GM18858 (cell line): ENCODE measurements at regions not wholly inside any gene's neighbourhood (a gene's known extent, or its start where the extent isn't known, plus 50 kb on each side); places are given as distances from the start of the nearest gene placed in this dataset.

Experiments used
- ATAC-seq: cut with Tn5 transposase; IDR thresholded peaks from one replicate; pipeline ENCODE4 v1.9.1; 2021; ENCODE audit not compliant: unreplicated experiment

DNA sequence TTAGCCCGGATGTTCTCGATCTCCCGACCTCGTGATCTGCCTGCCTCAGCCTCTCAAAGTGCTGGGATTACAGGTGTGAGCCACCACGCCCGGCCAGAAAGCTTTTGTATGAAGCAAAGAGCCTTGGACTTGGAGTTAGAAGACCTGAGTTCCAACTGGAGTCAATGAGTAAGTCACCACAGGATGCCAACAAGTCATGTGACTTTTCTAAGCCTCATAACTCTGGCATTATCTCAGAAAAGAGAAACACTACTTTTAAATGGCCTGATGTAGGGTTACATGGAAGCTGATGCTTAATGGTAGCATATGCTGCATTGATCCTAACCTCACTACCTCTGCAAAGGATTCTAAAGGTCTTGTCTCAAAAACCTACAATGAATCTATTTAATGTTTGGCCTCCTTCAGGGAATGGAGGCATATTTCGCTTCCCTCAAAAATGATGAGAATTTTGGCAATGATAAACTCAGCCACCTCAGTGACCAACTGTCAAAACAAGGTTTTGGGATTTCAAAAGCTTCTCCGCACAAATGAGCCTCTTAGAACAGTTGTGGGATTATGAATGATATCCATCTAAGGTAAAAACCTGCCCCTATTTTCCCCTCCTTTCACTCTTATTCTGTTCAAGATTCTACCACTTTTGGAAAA lies 236.8 kb downstream of the ACTL7B start:
- no peak for ATAC-seq

DNA sequence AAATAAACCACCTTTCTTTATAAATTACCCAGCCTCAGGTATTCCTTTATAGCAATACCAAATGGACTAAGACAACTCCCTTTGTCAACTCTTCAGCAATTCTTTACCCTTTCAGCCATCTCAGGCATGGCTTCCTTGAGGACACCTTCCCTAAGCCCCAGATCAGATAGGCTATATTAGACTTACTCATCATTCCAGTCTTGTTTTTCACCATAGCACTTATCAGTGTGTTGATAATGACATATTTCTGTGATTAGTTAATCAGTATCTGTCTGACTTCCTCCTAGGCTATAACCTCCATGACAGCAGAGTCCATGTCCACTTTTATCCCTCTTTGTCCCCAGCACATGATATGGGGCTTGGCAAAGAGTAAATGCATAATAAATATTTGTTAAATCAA lies 238.1 kb downstream of the ACTL7B start:
- ATAC-seq: no peak

GRCh38 chr9:108615152-108615551 lies 240.6 kb downstream of the ACTL7B start:
- no peak for ATAC-seq

- no peak for ATAC-seq
Observed at GRCh38 chr9:108612513-108612912, 243.3 kb downstream of the ACTL7B start.

DNA sequence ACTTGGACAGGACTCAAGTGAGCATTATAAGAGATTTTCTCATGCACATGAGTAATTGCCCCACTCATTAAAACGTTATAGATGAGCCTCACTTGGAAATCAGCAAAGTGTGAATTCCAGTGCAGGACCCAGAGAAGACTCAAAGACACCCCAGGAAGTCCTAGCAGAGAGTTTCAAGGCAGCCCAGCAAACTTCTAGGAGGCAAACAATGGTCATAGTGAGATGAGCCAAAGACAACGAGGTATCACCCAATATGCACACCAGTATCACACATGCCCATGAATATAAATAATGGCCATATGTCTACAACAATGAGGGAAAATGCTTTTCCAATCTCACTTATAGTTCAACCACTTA lies 245.9 kb downstream of the ACTL7B start:
- no peak for ATAC-seq

DNA sequence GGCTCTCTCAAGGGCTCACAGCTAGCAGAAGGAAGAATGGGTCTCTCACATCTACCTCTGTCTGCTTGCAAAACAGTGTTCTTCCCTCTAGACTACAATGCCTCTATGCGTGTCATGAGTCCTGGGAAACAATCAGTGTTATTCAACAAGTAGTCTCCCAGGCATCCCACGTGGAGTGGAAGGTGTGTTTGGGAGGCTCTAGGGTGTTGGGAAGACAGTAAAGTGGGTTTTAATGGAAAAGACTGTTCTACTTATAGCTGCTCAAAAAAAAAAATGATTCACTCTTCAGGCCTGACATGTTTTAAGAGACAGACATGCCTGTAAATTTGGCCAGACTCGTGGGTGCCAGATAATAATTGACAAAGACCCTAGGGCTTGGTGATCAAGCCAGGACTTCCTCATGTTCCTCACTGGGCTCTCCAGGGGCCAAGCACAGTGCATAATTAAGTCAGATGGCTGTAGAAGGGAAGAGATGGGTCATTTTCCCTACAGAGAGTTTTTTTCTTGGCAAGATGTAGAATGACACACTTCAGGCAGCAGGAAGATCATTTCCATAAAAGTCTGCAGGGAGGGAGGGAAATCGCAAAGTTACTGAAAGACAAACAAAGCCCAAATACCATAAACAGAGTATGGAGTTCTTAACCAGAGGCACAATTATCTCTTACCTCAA lies 246.4 kb downstream of the ACTL7B start:
- ATAC-seq: no peak

DNA sequence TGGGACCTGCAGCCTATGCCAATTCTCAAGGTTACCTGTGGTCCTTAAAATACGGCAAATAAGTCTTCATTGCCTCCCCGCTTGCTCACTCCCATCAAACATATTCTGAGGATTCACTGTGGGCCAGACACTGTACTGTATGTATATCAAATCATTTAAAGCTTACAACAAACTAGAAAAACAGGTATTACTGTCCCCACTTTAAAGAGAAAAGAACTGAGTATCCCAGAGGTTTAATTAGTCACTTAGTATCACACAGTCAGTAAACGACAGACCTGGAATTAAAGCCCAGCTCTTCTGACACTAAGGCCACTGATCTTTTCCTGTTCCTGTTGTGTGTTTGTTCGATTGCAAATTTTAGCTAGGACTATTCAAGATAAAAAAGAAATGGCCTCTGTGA lies 248.2 kb downstream of the ACTL7B start:
- no peak for ATAC-seq

DNA sequence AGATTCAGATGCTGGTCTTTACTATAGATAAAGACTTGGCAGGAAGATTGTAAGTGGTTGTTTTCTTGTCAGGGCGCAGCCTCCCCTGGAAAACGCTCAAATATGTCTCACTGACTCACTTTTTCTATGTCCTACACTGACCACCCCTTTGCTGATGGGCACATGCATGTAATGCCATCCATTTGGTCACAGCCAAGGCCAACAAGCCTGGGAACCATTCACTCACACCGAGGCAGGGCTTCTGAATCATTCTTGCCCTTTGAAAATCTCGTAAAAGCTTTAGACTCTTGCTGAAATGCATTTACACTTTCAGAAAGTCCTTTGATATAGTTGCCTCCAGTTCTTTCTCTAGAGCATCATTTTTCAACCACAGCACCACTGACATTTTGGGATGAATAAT lies 249.4 kb downstream of the ACTL7B start:
- ATAC-seq: no peak

- ATAC-seq: no peak
Observed at GRCh38 chr9:108603141-108603540, 252.6 kb downstream of the ACTL7B start.

GRCh38 chr9:108600896-108601295 lies 254.9 kb downstream of the ACTL7B start:
- no peak for ATAC-seq

DNA sequence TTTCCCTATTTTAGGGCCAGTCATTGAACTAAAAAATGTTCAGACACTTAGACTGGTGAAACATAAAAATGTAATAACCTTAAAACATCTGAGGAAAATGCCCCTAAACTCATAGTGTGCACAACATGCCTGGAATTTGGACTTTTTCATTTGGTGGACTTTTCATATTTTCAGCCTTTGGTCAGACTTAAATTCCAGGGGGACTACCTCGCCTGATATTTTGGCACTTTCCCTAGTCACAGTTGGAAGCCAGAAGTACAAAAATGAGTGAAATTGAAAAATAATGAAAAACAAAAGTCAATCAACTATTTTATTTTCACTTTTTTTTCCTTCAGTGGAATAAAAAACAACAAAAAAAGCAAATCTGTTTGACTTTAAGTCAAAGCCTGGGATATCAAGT lies 256.2 kb downstream of the ACTL7B start:
- ATAC-seq: no peak

- no peak for ATAC-seq
Observed at GRCh38 chr9:108591121-108591520, 264.7 kb downstream of the ACTL7B start.

- no peak for ATAC-seq
Observed at GRCh38 chr9:108588246-108588645, 267.5 kb downstream of the ACTL7B start.

- no peak for ATAC-seq
Observed at GRCh38 chr9:108586471-108587139, 269.2 kb downstream of the ACTL7B start.

DNA sequence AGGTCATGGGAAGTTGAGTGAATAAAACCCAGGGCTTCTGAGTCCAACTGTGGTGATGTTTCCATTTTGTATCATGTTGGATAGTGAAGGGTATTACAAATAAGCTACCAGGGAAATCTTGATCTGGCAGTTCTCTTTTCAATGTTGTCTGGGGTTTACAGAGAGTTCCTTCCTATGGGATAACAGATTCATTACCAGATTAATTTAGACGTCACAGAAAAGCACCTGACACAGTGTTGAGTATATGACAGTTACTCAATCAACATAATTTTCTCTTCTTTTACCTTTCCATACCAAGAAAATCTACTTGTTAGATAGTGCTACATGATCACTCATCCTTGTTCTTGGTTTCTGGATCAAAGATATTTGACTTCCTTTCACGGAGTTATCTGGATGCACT lies 270.9 kb downstream of the ACTL7B start:
- no peak for ATAC-seq

DNA sequence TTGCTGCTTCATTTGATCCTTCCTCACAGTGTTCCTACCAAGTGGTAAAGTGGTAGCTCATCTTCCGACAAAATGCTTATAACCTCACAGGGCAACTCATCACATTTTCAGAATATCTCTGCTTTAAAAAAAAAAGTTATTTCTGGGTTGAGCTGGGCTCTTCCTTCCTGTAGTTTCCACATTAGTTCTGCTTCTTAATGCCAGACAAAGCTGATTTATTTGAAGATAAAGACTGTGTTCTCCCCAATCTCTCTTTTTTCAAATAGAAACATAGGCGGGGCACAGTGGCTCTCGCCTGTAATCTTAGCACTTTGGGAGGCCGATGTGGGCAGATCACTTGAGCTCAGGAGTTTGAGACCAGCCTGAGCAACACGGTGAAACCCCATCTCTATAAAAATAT lies 273.1 kb downstream of the ACTL7B start:
- ATAC-seq: no peak

GRCh38 chr9:108579757-108580439 lies 275.9 kb downstream of the ACTL7B start:
- no peak for ATAC-seq

DNA sequence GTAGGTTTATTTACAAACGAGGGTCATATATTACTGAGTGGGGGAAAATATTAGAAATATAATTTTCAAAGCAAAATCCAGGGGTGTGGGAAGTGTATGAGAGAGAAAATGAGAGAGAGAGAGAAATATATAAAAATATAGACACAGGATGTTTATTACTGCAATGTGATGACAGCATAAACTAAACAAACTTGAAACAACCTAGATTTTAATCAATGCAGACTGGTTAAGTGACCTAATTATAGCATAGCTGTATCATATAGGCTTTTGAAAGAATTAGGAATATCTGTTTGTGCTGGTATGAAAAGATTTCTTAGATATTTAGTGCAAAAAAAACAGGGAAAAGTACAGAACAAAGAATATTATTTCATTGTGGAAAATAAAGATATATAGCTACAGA lies 280.5 kb downstream of the ACTL7B start:
- ATAC-seq: no peak

- ATAC-seq: no peak
Observed at GRCh38 chr9:108569624-108570023, 286.2 kb downstream of the ACTL7B start.

- ATAC-seq: no peak
Observed at GRCh38 chr9:108568093-108568492, 287.7 kb downstream of the ACTL7B start.

DNA sequence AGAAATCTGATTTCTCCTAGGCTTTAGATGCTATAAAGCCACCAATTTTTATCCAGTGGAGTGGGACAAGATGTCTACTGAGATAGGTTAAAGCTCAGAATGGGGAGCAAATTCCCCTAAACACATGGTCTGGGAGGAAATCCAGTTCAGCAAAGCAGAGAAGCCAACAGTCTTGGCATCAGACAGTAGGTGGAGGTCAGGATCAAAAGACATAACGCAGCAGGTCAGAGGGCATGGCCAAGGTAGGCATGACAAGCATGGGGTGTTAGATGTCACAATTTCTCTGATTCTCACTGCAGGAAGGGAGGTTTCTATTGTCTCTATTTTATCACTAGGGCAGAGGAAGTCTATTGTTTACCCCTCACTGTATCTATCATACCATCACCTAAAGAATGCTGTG lies 288.2 kb downstream of the ACTL7B start:
- no peak for ATAC-seq
